SK-N-SH (cell line): ENCODE measurements at regions not wholly inside any gene's neighbourhood (a gene's known extent, or its start where the extent isn't known, plus 50 kb on each side); places are given as distances from the start of the nearest gene placed in this dataset.

ENCODE experiments used
- CTCF ChIA-PET: fragments of 300-600, 350-600 bp; formaldehyde crosslinking; extraction: SDS; loops from one replicate; lab custom pipeline; 2021; lab: Yijun Ruan, JAX
- POLR2A ChIA-PET: fragments of 350-600 bp; sonication (Branson Sonifier 250); formaldehyde crosslinking; extraction: SDS; loops from one replicate; lab custom pipeline; 2020; ENCODE audit warnings: antibody characterized with exemption, inconsistent platforms; lab: Yijun Ruan, JAX
- DNase-seq: peaks from one replicate; pipeline ENCODE4 v3.0.0; 2012
- H2AFZ ChIP-seq: fragments of 200-600 bp; sonication (generic); 2 replicates; pipeline ENCODE4 v1.8.1; 2016; ENCODE audit warnings: antibody characterized with exemption, mild to moderate bottlenecking, low read depth
- H3F3A ChIP-seq: fragments of 200-600 bp; sonication (generic); replicated peaks from 2 replicates; pipeline ENCODE3; 2016; ENCODE audit warnings: antibody characterized with exemption, mild to moderate bottlenecking; ENCODE audit not compliant: insufficient read depth
- H3K27ac ChIP-seq, 2 experiments: fragments of 200-500 bp in 1 of 2; fragments of 200-600 bp in 1 of 2; sonication (Bioruptor generic) in 1 of 2; sonication (generic), shearing (Covaris generic) in 1 of 2; 2 replicates each; pipeline versions ENCODE4 v1.5.1 to v1.6.1; 2014 to 2016; ENCODE audit warnings: low read depth in 2 of 2, inconsistent platforms in 1 of 2, low read length in 1 of 2, mild to moderate bottlenecking in 1 of 2, mixed read lengths in 1 of 2
- H3K27me3 ChIP-seq: fragments of 200-600 bp; sonication (generic), shearing (Covaris generic); 2 replicates; pipeline ENCODE4 v1.6.1; 2016; ENCODE audit warnings: mixed run types; ENCODE audit not compliant: insufficient read depth
- H3K36me3 ChIP-seq, 2 experiments: fragments of 200-500 bp in 1 of 2; fragments of 200-600 bp in 1 of 2; sonication (Bioruptor generic) in 1 of 2; sonication (generic) in 1 of 2; replicated peaks in 1 of 2; 2 replicates each; pipeline versions ENCODE3 to v1.5.1; 2014 to 2016; ENCODE audit warnings: low read length in 1 of 2, mild to moderate bottlenecking in 1 of 2; ENCODE audit not compliant: insufficient read depth in 2 of 2, control insufficient read depth in 1 of 2
- H3K4me1 ChIP-seq, 2 experiments: fragments of 200-500 bp in 1 of 2; fragments of 200-600 bp in 1 of 2; sonication (Bioruptor generic) in 1 of 2; sonication (generic), shearing (Covaris generic) in 1 of 2; 2 replicates each; pipeline versions ENCODE4 v1.5.1 to v1.6.1; 2014 to 2016; ENCODE audit warnings: low read depth in 1 of 2, low read length in 1 of 2, mixed run types in 1 of 2; ENCODE audit not compliant: insufficient read depth in 2 of 2, control insufficient read depth in 1 of 2
- H3K4me2 ChIP-seq: fragments of 200-600 bp; sonication (generic), shearing (Covaris generic); 2 replicates; pipeline ENCODE4 v1.6.1; 2017; ENCODE audit warnings: mixed run types
- H3K4me3 ChIP-seq, 2 experiments: fragments of 200-500 bp in 1 of 2; fragments of 200-600 bp in 1 of 2; sonication (Bioruptor generic) in 1 of 2; sonication (generic), shearing (Covaris generic) in 1 of 2; 2 replicates each; pipeline versions ENCODE4 v1.5.1 to v1.8.1; 2014 to 2016; ENCODE audit warnings: low read depth in 2 of 2, inconsistent platforms in 1 of 2, low read length in 1 of 2, mild to moderate bottlenecking in 1 of 2, mixed read lengths in 1 of 2, moderate library complexity in 1 of 2
- H3K79me2 ChIP-seq: fragments of 200-600 bp; sonication (generic); 2 replicates; pipeline ENCODE4 v1.8.1; 2017; ENCODE audit warnings: mild to moderate bottlenecking; ENCODE audit not compliant: insufficient read depth
- H3K9ac ChIP-seq: fragments of 200-600 bp; sonication (generic); 2 replicates; pipeline ENCODE4 v1.6.1; 2017; ENCODE audit warnings: mixed run types
- H3K9me2 ChIP-seq: fragments of 200-600 bp; sonication (generic); 2 replicates; pipeline ENCODE4 v1.6.1; 2017; ENCODE audit warnings: mixed run types
- H3K9me3 ChIP-seq: fragments of 200-600 bp; sonication (generic); 2 replicates; pipeline ENCODE4 v1.6.1; 2017; ENCODE audit warnings: mixed run types, mild to moderate bottlenecking, moderate library complexity
- H4K20me1 ChIP-seq: fragments of 200-600 bp; sonication (generic); 2 replicates; pipeline ENCODE4 v1.6.1; 2017; ENCODE audit warnings: mild to moderate bottlenecking, mixed run types; ENCODE audit not compliant: insufficient read depth
- CHD2 ChIP-seq: fragments of 150-350 bp; IDR thresholded peaks from 2 replicates; pipeline ENCODE4 v1.6.1; 2018; ENCODE audit warnings: low read length; ENCODE audit not compliant: partially characterized antibody
- FOSL2 ChIP-seq: IDR thresholded peaks from 2 replicates; pipeline ENCODE4 v1.4.0; 2012; ENCODE audit warnings: low read depth, mild to moderate bottlenecking, moderate library complexity, borderline replicate concordance
- GABPA ChIP-seq: IDR thresholded peaks from 2 replicates; pipeline ENCODE4 v1.4.0; 2012; ENCODE audit warnings: low read depth, mild to moderate bottlenecking
- IRF3 ChIP-seq: fragments of 150-350 bp; IDR thresholded peaks from 2 replicates; pipeline ENCODE4 v1.6.1; 2016; ENCODE audit warnings: mild to moderate bottlenecking, low read depth, low read length
- JUND ChIP-seq: IDR thresholded peaks from 2 replicates; pipeline ENCODE4 v1.4.0; 2012
- MAX ChIP-seq: IDR thresholded peaks from 2 replicates; pipeline ENCODE4 v1.4.0; 2012; ENCODE audit warnings: low read depth
- MEF2A ChIP-seq: IDR thresholded peaks from 2 replicates; pipeline ENCODE4 v1.4.0; 2012; ENCODE audit warnings: low read depth, borderline replicate concordance
- MXI1 ChIP-seq: IDR thresholded peaks from 2 replicates; pipeline ENCODE4 v1.6.1; 2012; ENCODE audit warnings: mild to moderate bottlenecking, low read depth, low read length, improper control_type of control experiment
- NFIC ChIP-seq: IDR thresholded peaks from 2 replicates; pipeline ENCODE4 v1.4.0; 2012; ENCODE audit warnings: borderline replicate concordance
- NRF1 ChIP-seq: IDR thresholded peaks from 2 replicates; pipeline ENCODE4 v1.6.1; 2012; ENCODE audit warnings: low read depth, mild to moderate bottlenecking, low read length
- PBX3 ChIP-seq: IDR thresholded peaks from 2 replicates; pipeline ENCODE4; 2012
- POLR2AphosphoS5 ChIP-seq: IDR thresholded peaks from 2 replicates; pipeline ENCODE4 v1.6.1; 2012; ENCODE audit warnings: low read depth, low read length
- RAD21 ChIP-seq: IDR thresholded peaks from 2 replicates; pipeline ENCODE4 v1.6.1; 2012; ENCODE audit warnings: mild to moderate bottlenecking, low read length
- REST ChIP-seq: IDR thresholded peaks from 2 replicates; pipeline ENCODE4 v1.6.1; 2012; ENCODE audit warnings: mild to moderate bottlenecking, low read depth, low read length, moderate library complexity
- RFX5 ChIP-seq: IDR thresholded peaks from 2 replicates; pipeline ENCODE4 v1.6.1; 2012; ENCODE audit warnings: mild to moderate bottlenecking, improper control_type of control experiment, low read length
- SIN3A ChIP-seq: IDR thresholded peaks from 2 replicates; pipeline ENCODE4 v1.6.1; 2012; ENCODE audit warnings: low read depth, mild to moderate bottlenecking, low read length, moderate library complexity, borderline replicate concordance
- TAF1 ChIP-seq: IDR thresholded peaks from 2 replicates; pipeline ENCODE4 v1.6.1; 2012; ENCODE audit warnings: low read depth, mild to moderate bottlenecking, low read length, moderate library complexity, borderline replicate concordance
- TCF12 ChIP-seq: IDR thresholded peaks from 2 replicates; pipeline ENCODE4 v1.4.0; 2012
- USF1 ChIP-seq: IDR thresholded peaks from 2 replicates; pipeline ENCODE4 v1.4.0; 2012; ENCODE audit warnings: low read depth, borderline replicate concordance
- YY1 ChIP-seq: IDR thresholded peaks from 2 replicates; pipeline ENCODE4 v1.4.0; 2012; ENCODE audit warnings: low read depth, mild to moderate bottlenecking
- WGBS: methylation state at CpG from one replicate; pipeline ENCODE4 v1.1.6; 2017; ENCODE audit warnings: low lambda C conversion rate; 5-methylcytosine and 5-hydroxymethylcytosine counted together

- Histone ChIP-seq H3K36me3 (no peaks in the 10 kb centered on the region), H3K4me3 (no peak overlapping the region), H3F3A (no peaks in the 10 kb centered on the region), H3K9ac (no peak overlapping the region), H3K9me2 (no peaks in the 10 kb centered on the region), H2AFZ (no peak overlapping the region), H3K4me2 (no peak overlapping the region), H3K4me1 (no peaks in the 10 kb centered on the region), H3K27ac (no peak overlapping the region), H3K79me2 (no peaks in the 10 kb centered on the region), H3K9me3 (no peaks in the 10 kb centered on the region), H4K20me1 (no peaks in the 10 kb centered on the region), H3K27me3 (no peaks in the 10 kb centered on the region)
- POLR2A ChIA-PET: no interaction called here
- DNase-seq: no peak
- TF ChIP-seq MXI1 (no peak), GABPA (no peak)
- 6% methylated on average over 1 of the region's 1 CpG for WGBS
- CTCF ChIA-PET: no interaction called here
These were observed 427.4 kb upstream of the FLRT2 start for GRCh38 chr14:85102591-85102990.

- no peaks in the 10 kb centered on the region for H4K20me1 ChIP-seq
- CTCF ChIA-PET: no interaction called here
- no peak overlapping the region for H3K4me3 ChIP-seq
- no peak for DNase-seq
- H3K4me2 ChIP-seq: no peak overlapping the region
- no peaks in the 10 kb centered on the region for H3K4me1 ChIP-seq
- no peaks in the 10 kb centered on the region for H3K79me2 ChIP-seq
- no peak for TF ChIP-seq CHD2
- no peak for TF ChIP-seq JUND
- TF ChIP-seq TCF12: no peak
- TF ChIP-seq FOSL2: no peak
- TF ChIP-seq IRF3: no peak
- TF ChIP-seq RFX5: no peak
- TF ChIP-seq PBX3: no peak
- no peak for TF ChIP-seq REST
- TF ChIP-seq POLR2AphosphoS5: no peak
- no peak for TF ChIP-seq SIN3A
- TF ChIP-seq MXI1: no peak
- TF ChIP-seq USF1: no peak
- TF ChIP-seq TAF1: no peak
- TF ChIP-seq RAD21: no peak
- TF ChIP-seq MAX: no peak
- no peak for TF ChIP-seq NRF1
- TF ChIP-seq YY1: no peak
- no peak for TF ChIP-seq NFIC
- no peak for TF ChIP-seq MEF2A
- H3F3A ChIP-seq: no peaks in the 10 kb centered on the region
- no peaks in the 10 kb centered on the region for H3K36me3 ChIP-seq
- no peaks in the 10 kb centered on the region for H3K9me3 ChIP-seq
- H3K9me2 ChIP-seq: no peaks in the 10 kb centered on the region
- no peak overlapping the region for H3K27ac ChIP-seq
- 4% methylated on average over 2 of the region's 2 CpGs for WGBS
- peak overlapping the region; percentile 43; the same call in 1 of the 2 replicates for H2AFZ ChIP-seq
- POLR2A ChIA-PET: no interaction called here
- no peaks in the 10 kb centered on the region for H3K27me3 ChIP-seq
- H3K9ac ChIP-seq: no peak overlapping the region
These were observed 423.4 kb upstream of the FLRT2 start for GRCh38 chr14:85106506-85106905.
